Panc1 (cell line): ENCODE measurements at regions not wholly inside any gene's neighbourhood (a gene's known extent, or its start where the extent isn't known, plus 50 kb on each side); places are given as distances from the start of the nearest gene placed in this dataset.

Experiments
- ATAC-seq: fragments of 200-7000 bp; cut with Tn5 transposase; 2 replicates; pipeline ENCODE4 v1.9.1; 2020; ENCODE audit warnings: mild to moderate bottlenecking, moderate library complexity
- BruUV-seq: library from RNA; stranded (reverse); fragments of 400-500 nt; replicated peaks from 2 replicates; lab custom pipeline; 2021; lab: Mats Ljungman, UMichigan
- CTCF ChIA-PET: fragments of 300-600 bp; sonication (Branson Sonifier 250); formaldehyde crosslinking; loops from one replicate; lab custom pipeline; 2022; ENCODE audit warnings: antibody characterized with exemption; lab: Charles Lee
- POLR2A ChIA-PET: fragments of 300-600 bp; sonication (Branson Sonifier 250); formaldehyde crosslinking; loops from one replicate; lab custom pipeline; 2022; ENCODE audit warnings: antibody characterized with exemption; lab: Charles Lee
- DNase-seq: peaks from one replicate; pipeline ENCODE4 v3.0.0-alpha.2; 2010; ENCODE audit warnings: low read depth, low spot score
- H3K27ac ChIP-seq: 2 replicates; pipeline ENCODE4 v1.5.1; 2011; ENCODE audit warnings: mild to moderate bottlenecking, low read length, inconsistent platforms
- H3K27me3 ChIP-seq: fragments of 200-500 bp; sonication (Bioruptor generic); 2 replicates; pipeline ENCODE4 v1.6.0; 2014; ENCODE audit warnings: low read length, inconsistent platforms; ENCODE audit not compliant: control insufficient read depth, insufficient read depth
- H3K36me3 ChIP-seq: fragments of 200-500 bp; sonication (Bioruptor generic); 2 replicates; pipeline ENCODE4 v1.5.1; 2014; ENCODE audit warnings: inconsistent platforms, mild to moderate bottlenecking, low read length, moderate library complexity; ENCODE audit not compliant: control insufficient read depth, insufficient read depth
- H3K4me1 ChIP-seq: 2 replicates; pipeline ENCODE4 v1.5.1; 2011; ENCODE audit warnings: inconsistent platforms, mild to moderate bottlenecking, low read length, moderate library complexity; ENCODE audit not compliant: control insufficient read depth, insufficient read depth
- H3K4me3 ChIP-seq, 2 experiments: 2 replicates each; pipeline ENCODE4 v1.5.1; 2011 to 2012; ENCODE audit warnings: low read depth in 2 of 2, low read length in 2 of 2, mild to moderate bottlenecking in 2 of 2, inconsistent platforms in 1 of 2, moderate library complexity in 1 of 2
- H3K9me3 ChIP-seq: fragments of 200-500 bp; sonication (Bioruptor generic); 2 replicates; pipeline ENCODE4 v1.5.1; 2014; ENCODE audit warnings: low read depth, mild to moderate bottlenecking, inconsistent platforms, low read length, moderate library complexity; ENCODE audit not compliant: control insufficient read depth, insufficient read depth
- CTCF ChIP-seq: fragments of 450-650 bp; IDR thresholded peaks from 2 replicates; pipeline ENCODE4 v1.5.1; 2017; ENCODE audit warnings: mild to moderate bottlenecking
- POLR2AphosphoS5 ChIP-seq: IDR thresholded peaks from 2 replicates; pipeline ENCODE4 v1.6.1; 2012; ENCODE audit warnings: mild to moderate bottlenecking, low read depth, low read length, moderate library complexity
- SIN3A ChIP-seq: IDR thresholded peaks from 2 replicates; pipeline ENCODE4 v1.6.1; 2012; ENCODE audit warnings: low read depth, mild to moderate bottlenecking, low read length, moderate library complexity, borderline replicate concordance; ENCODE audit not compliant: insufficient read depth
- TCF7L2 ChIP-seq: IDR thresholded peaks from 2 replicates; pipeline ENCODE4 v1.6.1; 2011; ENCODE audit warnings: mild to moderate bottlenecking, low read depth, low read length, inconsistent platforms
- in situ Hi-C: cut with HindIII; loops from 2 replicates; pipeline ENCODE4 v1.10.0; 2016; ENCODE audit warnings: low sequenced_read_pairs, low pct_unique_long_range_greater_than_20kb
- intact Hi-C: fragments of 100-400 bp; cut with micrococcal nuclease; formaldehyde crosslinking; loops from one replicate; pipeline ENCODE4 v1.10.0; 2022; ENCODE audit not compliant: unreplicated experiment
- TF ChIP-seq, protein P1 (sequence below), 2 experiments: IDR thresholded peaks; 2 replicates each; pipeline ENCODE4 v1.6.1; 2011 to 2012; ENCODE audit warnings: low read depth in 2 of 2, control low read depth in 1 of 2, low read length in 1 of 2, mild to moderate bottlenecking in 1 of 2, moderate library complexity in 1 of 2; ENCODE audit not compliant: insufficient read depth in 1 of 2

- no peak for TF ChIP-seq POLR2AphosphoS5
- TF ChIP-seq CTCF = no peak
- TF ChIP-seq, protein P1, sequence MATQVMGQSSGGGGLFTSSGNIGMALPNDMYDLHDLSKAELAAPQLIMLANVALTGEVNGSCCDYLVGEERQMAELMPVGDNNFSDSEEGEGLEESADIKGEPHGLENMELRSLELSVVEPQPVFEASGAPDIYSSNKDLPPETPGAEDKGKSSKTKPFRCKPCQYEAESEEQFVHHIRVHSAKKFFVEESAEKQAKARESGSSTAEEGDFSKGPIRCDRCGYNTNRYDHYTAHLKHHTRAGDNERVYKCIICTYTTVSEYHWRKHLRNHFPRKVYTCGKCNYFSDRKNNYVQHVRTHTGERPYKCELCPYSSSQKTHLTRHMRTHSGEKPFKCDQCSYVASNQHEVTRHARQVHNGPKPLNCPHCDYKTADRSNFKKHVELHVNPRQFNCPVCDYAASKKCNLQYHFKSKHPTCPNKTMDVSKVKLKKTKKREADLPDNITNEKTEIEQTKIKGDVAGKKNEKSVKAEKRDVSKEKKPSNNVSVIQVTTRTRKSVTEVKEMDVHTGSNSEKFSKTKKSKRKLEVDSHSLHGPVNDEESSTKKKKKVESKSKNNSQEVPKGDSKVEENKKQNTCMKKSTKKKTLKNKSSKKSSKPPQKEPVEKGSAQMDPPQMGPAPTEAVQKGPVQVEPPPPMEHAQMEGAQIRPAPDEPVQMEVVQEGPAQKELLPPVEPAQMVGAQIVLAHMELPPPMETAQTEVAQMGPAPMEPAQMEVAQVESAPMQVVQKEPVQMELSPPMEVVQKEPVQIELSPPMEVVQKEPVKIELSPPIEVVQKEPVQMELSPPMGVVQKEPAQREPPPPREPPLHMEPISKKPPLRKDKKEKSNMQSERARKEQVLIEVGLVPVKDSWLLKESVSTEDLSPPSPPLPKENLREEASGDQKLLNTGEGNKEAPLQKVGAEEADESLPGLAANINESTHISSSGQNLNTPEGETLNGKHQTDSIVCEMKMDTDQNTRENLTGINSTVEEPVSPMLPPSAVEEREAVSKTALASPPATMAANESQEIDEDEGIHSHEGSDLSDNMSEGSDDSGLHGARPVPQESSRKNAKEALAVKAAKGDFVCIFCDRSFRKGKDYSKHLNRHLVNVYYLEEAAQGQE (IDR thresholded peaks at IDR 0.05; ENCODE audit: insufficient read depth in 1 of 2, low read depth in 2 of 2, low read length in 1 of 2) = no peak
- TF ChIP-seq TCF7L2 = no peak
- no peak for TF ChIP-seq SIN3A
- ChIA-PET POLR2A (no interaction called here), CTCF (no interaction called here)
- no peak for DNase-seq
- no peaks in the 10 kb centered on the region for H3K9me3 ChIP-seq
- in situ Hi-C loops (no loop called here), intact Hi-C loops (no loop called here)
- H3K27me3 ChIP-seq = no peaks in the 10 kb centered on the region
- no peak overlapping the region for H3K27ac ChIP-seq
- no peaks in the 10 kb centered on the region for H3K4me1 ChIP-seq
- BruUV-seq = no TSS peak
- no peak overlapping the region for H3K4me3 ChIP-seq
- no peaks in the 10 kb centered on the region for H3K36me3 ChIP-seq
- no peak for ATAC-seq
These were observed 339.9 kb downstream of the SFMBT2 start for GRCh38 chr10:7070950-7071349.

DNA sequence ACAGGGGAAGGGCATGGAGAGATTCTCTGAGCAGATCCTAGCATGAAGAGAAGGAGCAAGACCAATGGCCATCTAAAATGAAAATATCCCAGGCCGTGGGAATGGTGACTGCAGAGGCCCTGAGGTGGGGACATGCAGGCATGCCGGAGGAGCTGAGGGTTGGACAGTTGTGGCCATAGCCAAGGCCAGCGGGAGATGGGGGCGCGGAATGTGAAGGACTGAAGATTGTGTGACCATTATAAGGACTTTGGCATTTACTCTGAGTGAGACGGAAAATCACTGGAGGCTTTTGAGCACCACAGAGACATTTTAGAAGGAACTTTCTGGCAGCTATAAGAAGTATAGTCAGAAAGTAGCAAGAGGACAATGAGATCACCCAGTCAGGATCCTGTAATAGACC, 341.1 kb downstream of the SFMBT2 start:
- Histone ChIP-seq H3K9me3 (no peaks in the 10 kb centered on the region), H3K36me3 (no peaks in the 10 kb centered on the region), H3K4me1 (no peaks in the 10 kb centered on the region), H3K4me3 (no peak overlapping the region), H3K27me3 (no peaks in the 10 kb centered on the region), H3K27ac (no peak overlapping the region)
- ChIA-PET CTCF (no interaction called here), POLR2A (no interaction called here)
- in situ Hi-C loops = no loop called here
- DNase-seq = no peak
- no TSS peak for BruUV-seq
- TF ChIP-seq, protein P1 (IDR thresholded peaks at IDR 0.05; ENCODE audit: insufficient read depth in 1 of 2, low read depth in 2 of 2, low read length in 1 of 2) = no peak
- TF ChIP-seq TCF7L2 (no peak), POLR2AphosphoS5 (no peak), CTCF (no peak), SIN3A (no peak)
- intact Hi-C loops = no loop called here
- ATAC-seq = no peak
